A549 (cell line): ENCODE measurements at regions not wholly inside any gene's neighbourhood (a gene's known extent, or its start where the extent isn't known, plus 50 kb on each side); places are given as distances from the start of the nearest gene placed in this dataset.

Experiments
- ATAC-seq, 2 experiments: fragments of 200-7000 bp in 1 of 2; fragments of >200 bp in 1 of 2; cut with Nextera tagmentation in 1 of 2; cut with Tn5 transposase in 1 of 2; 3 replicates each; pipeline versions ENCODE4 v1.8.0 to v1.9.1; 2018 to 2020; ENCODE audit warnings: mild to moderate bottlenecking in 1 of 2, moderate library complexity in 1 of 2
- CTCF ChIA-PET: fragments of 300-600 bp; sonication (Branson Sonifier 250); formaldehyde crosslinking; extraction: SDS; loops from one replicate; lab custom pipeline; 2021; ENCODE audit warnings: antibody characterized with exemption, inconsistent platforms; lab: Yijun Ruan, JAX
- POLR2A ChIA-PET: fragments of 350-600 bp; formaldehyde crosslinking; extraction: SDS; loops from one replicate; lab custom pipeline; 2021; ENCODE audit warnings: antibody characterized with exemption, inconsistent platforms; lab: Yijun Ruan, JAX
- DNase-seq, 2 experiments: peaks; one replicate each; pipeline versions ENCODE4 v3.0.0 to v3.0.0-alpha.2; 2011 to 2016; ENCODE audit warnings: low read depth in 1 of 2, low spot score in 1 of 2
- FAIRE-seq: peaks from 2 replicates; lab custom pipeline; 2011; peaks lifted over from hg19 to GRCh38; lab: Jason Lieb, UNC
- H3K27ac ChIP-seq, 2 experiments: fragments of >200 bp; sonication (Bioruptor Twin); formaldehyde crosslinking; 3 replicates each; pipeline ENCODE4 v1.5.1; 2016 to 2017
- H3K4me1 ChIP-seq: fragments of >200 bp; sonication (Bioruptor Twin); formaldehyde crosslinking; 3 replicates; pipeline ENCODE4 v1.6.1; 2016
- H3K4me2 ChIP-seq: fragments of >200 bp; sonication (Bioruptor Twin); formaldehyde crosslinking; 3 replicates; pipeline ENCODE4 v1.6.1; 2016
- H3K4me3 ChIP-seq: fragments of >200 bp; sonication (Bioruptor Twin); formaldehyde crosslinking; 3 replicates; pipeline ENCODE4 v1.5.1; 2016
- H3K9me3 ChIP-seq: fragments of >200 bp; sonication (Bioruptor Twin); formaldehyde crosslinking; 3 replicates; pipeline ENCODE4 v1.6.1; 2016
- BCL3 ChIP-seq: fragments of >200 bp; sonication (Bioruptor Twin); formaldehyde crosslinking; IDR thresholded peaks from 3 replicates; pipeline ENCODE4 v1.6.1; 2016
- BHLHE40 ChIP-seq: IDR thresholded peaks from 2 replicates; pipeline ENCODE4 v1.6.1; 2012; ENCODE audit warnings: low read depth, low read length, inconsistent platforms
- CEBPB ChIP-seq, 2 experiments: fragments of >200 bp in 1 of 2; sonication (Bioruptor Twin) in 1 of 2; formaldehyde crosslinking in 1 of 2; IDR thresholded peaks; 2 replicates each; pipeline ENCODE4 v1.6.1; 2012 to 2016
- CHD2 ChIP-seq: fragments of 150-350 bp; IDR thresholded peaks from 2 replicates; pipeline ENCODE4 v1.6.1; 2014; ENCODE audit warnings: low read length; ENCODE audit not compliant: partially characterized antibody
- CTCF ChIP-seq: fragments of >200 bp; sonication (Bioruptor Twin); formaldehyde crosslinking; IDR thresholded peaks from 3 replicates; pipeline ENCODE4 v1.5.1; 2016
- EHF ChIP-seq: fragments of 250-450 bp; sonication (Bioruptor Pico); IDR thresholded peaks from 2 replicates; pipeline ENCODE4 v1.5.0; 2020; ENCODE audit warnings: mild to moderate bottlenecking
- EHMT2 ChIP-seq: fragments of 200-600 bp; sonication (generic); IDR thresholded peaks from 2 replicates; pipeline ENCODE4 v1.6.1; 2016; ENCODE audit warnings: antibody characterized with exemption, low read depth, mild to moderate bottlenecking, moderate library complexity
- ELK1 ChIP-seq: fragments of 150-350 bp; IDR thresholded peaks from 2 replicates; pipeline ENCODE4 v1.6.1; 2014; ENCODE audit warnings: low read depth, mild to moderate bottlenecking, low read length
- EP300 ChIP-seq, 2 experiments: fragments of >200 bp; sonication (Bioruptor Twin); formaldehyde crosslinking; IDR thresholded peaks; 2 replicates in 1 of 2; 3 replicates in 1 of 2; pipeline ENCODE4 v1.6.1; 2016 to 2017
- HEYL ChIP-seq: fragments of 250-450 bp; sonication (Bioruptor Pico); IDR thresholded peaks from 2 replicates; pipeline ENCODE4 v1.8.0; 2021; ENCODE audit warnings: mild to moderate bottlenecking, moderate library complexity
- HOXB5 ChIP-seq: fragments of 250-450 bp; sonication (Bioruptor Pico); IDR thresholded peaks from 2 replicates; pipeline ENCODE4 v1.5.0; 2020; ENCODE audit warnings: mild to moderate bottlenecking, moderate library complexity
- MAZ ChIP-seq: fragments of 150-350 bp; IDR thresholded peaks from 2 replicates; pipeline ENCODE4 v1.6.1; 2014; ENCODE audit warnings: antibody characterized with exemption, low read depth, low read length, borderline replicate concordance
- NR3C1 ChIP-seq: fragments of >200 bp; sonication (Bioruptor Twin); formaldehyde crosslinking; IDR thresholded peaks from 3 replicates; pipeline ENCODE4 v1.6.1; 2017
- PHF8 ChIP-seq: fragments of 200-600 bp; sonication (generic); IDR thresholded peaks from 2 replicates; pipeline ENCODE4 v1.6.1; 2016; ENCODE audit warnings: low read depth, mild to moderate bottlenecking, antibody characterized with exemption, moderate library complexity, borderline replicate concordance
- RAD21 ChIP-seq, 2 experiments: fragments of >200 bp in 1 of 2; sonication (Bioruptor Twin) in 1 of 2; formaldehyde crosslinking in 1 of 2; IDR thresholded peaks in 1 of 2; conservative IDR thresholded peaks in 1 of 2; 2 replicates in 1 of 2; 3 replicates in 1 of 2; pipeline ENCODE4 v1.6.1; 2012 to 2018; ENCODE audit warnings: inconsistent platforms in 1 of 2
- RFX5 ChIP-seq: fragments of 450-650 bp; IDR thresholded peaks from 2 replicates; pipeline ENCODE4 v1.7.1; 2014; ENCODE audit warnings: antibody characterized with exemption, mild to moderate bottlenecking, moderate library complexity
- SMC3 ChIP-seq: fragments of >200 bp; sonication (Bioruptor Twin); formaldehyde crosslinking; IDR thresholded peaks from 3 replicates; pipeline ENCODE4 v1.6.1; 2018; ENCODE audit warnings: inconsistent platforms
- SREBF2 ChIP-seq: fragments of 450-650 bp; IDR thresholded peaks from 2 replicates; pipeline ENCODE4 v1.6.1; 2014; ENCODE audit warnings: mild to moderate bottlenecking, moderate library complexity
- TP53 ChIP-seq: fragments of 250-450 bp; sonication (Bioruptor Pico); IDR thresholded peaks from 2 replicates; pipeline ENCODE4 v1.5.0; 2021; ENCODE audit warnings: mild to moderate bottlenecking, moderate library complexity
- ZSCAN20 ChIP-seq: fragments of 250-450 bp; sonication (Bioruptor Pico); IDR thresholded peaks from 2 replicates; pipeline ENCODE4 v1.8.0; 2022; ENCODE audit warnings: mild to moderate bottlenecking, moderate library complexity
- WGBS: methylation state at CpG from one replicate; pipeline ENCODE4 v1.1.6; 2017; ENCODE audit errors: missing lambda C conversion rate; 5-methylcytosine and 5-hydroxymethylcytosine counted together
- TF ChIP-seq, protein P1 (sequence below): IDR thresholded peaks from 2 replicates; pipeline ENCODE4 v1.6.1; 2012
- TF ChIP-seq, protein P2 (sequence below): fragments of 250-450 bp; sonication (Bioruptor Pico); IDR thresholded peaks from 2 replicates; pipeline ENCODE4 v1.5.0; 2020; ENCODE audit warnings: low read depth, mild to moderate bottlenecking, moderate library complexity

DNA sequence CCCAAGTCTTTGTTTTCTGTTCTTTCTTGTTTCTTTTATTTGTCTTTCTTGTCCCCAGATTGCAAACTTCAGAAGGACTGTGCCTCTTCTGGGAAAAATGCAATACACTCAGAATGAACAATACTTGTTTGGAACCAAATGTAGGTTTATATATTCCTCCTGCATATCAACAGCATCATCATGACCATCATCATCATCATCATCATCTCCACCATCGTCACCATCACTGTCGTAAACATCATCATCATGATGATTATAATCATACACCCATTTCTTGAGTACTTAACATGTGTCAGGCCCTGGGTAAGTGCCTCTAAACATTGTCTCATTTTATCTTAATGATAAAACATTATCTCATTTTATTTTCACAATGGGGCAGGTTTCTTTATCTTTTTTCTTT, 476.8 kb downstream of the CCSER2 start:
- TF ChIP-seq CEBPB (IDR thresholded peaks at IDR 0.05) (no peak), TP53 (no peak)
- TF ChIP-seq, protein P1, sequence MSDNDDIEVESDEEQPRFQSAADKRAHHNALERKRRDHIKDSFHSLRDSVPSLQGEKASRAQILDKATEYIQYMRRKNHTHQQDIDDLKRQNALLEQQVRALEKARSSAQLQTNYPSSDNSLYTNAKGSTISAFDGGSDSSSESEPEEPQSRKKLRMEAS = no peak
- DNase-seq (no peak), FAIRE-seq (no peak), ATAC-seq (no peak)
- H3K4me3 ChIP-seq = no peak overlapping the region
- no peaks in the 10 kb centered on the region; the same call in 2 of the 3 replicates for H3K9me3 ChIP-seq
- H3K4me2 ChIP-seq = no peak overlapping the region
- ChIA-PET POLR2A (no interaction called here), CTCF (no interaction called here)
- no peaks in the 10 kb centered on the region for H3K4me1 ChIP-seq
- H3K27ac ChIP-seq = no peak overlapping the region
- WGBS = 2% methylated on average over 2 of the region's 2 CpGs

GRCh38 chr10:84811113-84811512, 482.7 kb downstream of the CCSER2 start:
- no peak for TF ChIP-seq MAZ

GRCh38 chr10:84818961-84819360, 490.6 kb downstream of the CCSER2 start:
- CTCF ChIA-PET = interaction anchor here (0.6 kb wide), 1 partner anchor 165 kb away, joined by 3 read pairs; no protein-coding TSS in a partner anchor
- no peaks in the 10 kb centered on the region for H3K4me1 ChIP-seq
- POLR2A ChIA-PET = no interaction called here
- no peak overlapping the region for H3K4me3 ChIP-seq
- WGBS = 4% methylated on average over 3 of the region's 3 CpGs
- no peaks in the 10 kb centered on the region for H3K9me3 ChIP-seq
- TF ChIP-seq NR3C1 = no peak
- no peak for TF ChIP-seq EHMT2
- no peak for TF ChIP-seq PHF8
- TF ChIP-seq HEYL = no peak
- TF ChIP-seq SMC3 = no peak
- ATAC-seq = no peak
- FAIRE-seq = no peak
- no peak overlapping the region for H3K27ac ChIP-seq
- no peak overlapping the region for H3K4me2 ChIP-seq
- DNase-seq = no peak

More at GRCh38 chr10:84811113-84811512, 482.7 kb downstream of the CCSER2 start:
- no peak for FAIRE-seq
- WGBS = 18% methylated on average over 5 of the region's 5 CpGs
- Histone ChIP-seq H3K9me3 (no peaks in the 10 kb centered on the region; the same call in 2 of the 3 replicates), H3K27ac (no peak overlapping the region), H3K4me1 (no peaks in the 10 kb centered on the region), H3K4me3 (no peak overlapping the region), H3K4me2 (no peak overlapping the region)
- ATAC-seq = no peak
- POLR2A ChIA-PET = no interaction called here
- CTCF ChIA-PET = no interaction called here
- DNase-seq = no peak

DNA sequence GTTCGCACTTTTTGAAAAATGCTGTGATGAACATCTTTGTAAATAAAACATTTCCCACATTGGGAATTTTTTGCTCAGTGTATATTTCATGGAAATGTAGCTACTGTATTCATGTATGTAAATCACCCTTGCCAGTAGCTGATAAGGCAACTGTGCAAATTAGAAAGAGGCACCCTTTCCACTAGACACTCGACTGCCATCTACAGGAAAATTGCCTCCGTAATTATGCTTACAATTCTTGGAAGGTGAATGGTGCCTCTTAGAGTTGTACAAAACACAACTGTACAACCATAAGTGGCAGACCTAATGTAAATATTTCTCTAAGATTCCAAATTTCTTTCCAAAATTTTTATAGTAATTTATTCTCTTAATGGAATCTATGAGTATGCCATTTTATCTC, 491.7 kb downstream of the CCSER2 start:
- H3K4me1 ChIP-seq = no peaks in the 10 kb centered on the region
- no peak overlapping the region for H3K27ac ChIP-seq
- H3K9me3 ChIP-seq = no peaks in the 10 kb centered on the region
- POLR2A ChIA-PET = no interaction called here
- TF ChIP-seq SMC3 (no peak), RAD21 (conservative IDR thresholded peaks at IDR 0.05 in 1 of 2, IDR thresholded peaks at IDR 0.05 in 1 of 2) (peak in 1 of 2 experiments; percentile 34; a peak in 1 of 5 replicates)
- TF ChIP-seq, all 56 proteins: peak for 1
- WGBS = 13% methylated on average over 3 of the region's 3 CpGs
- no peak overlapping the region for H3K4me2 ChIP-seq
- ATAC-seq = peak in 1 of 2 experiments; percentile 54; a peak in 1 of 6 replicates
- CTCF ChIA-PET = interaction anchor here (0.8 to 1.5 kb wide), 4 partner anchors 10 to 1540 kb away, joined by 3 to 5 read pairs (median 3); no protein-coding TSS in a partner anchor
- H3K4me3 ChIP-seq = no peak overlapping the region
- no peak for FAIRE-seq
- DNase-seq = peak in 1 of 2 experiments; percentile 12

GRCh38 chr10:84820596-84820995, 492.2 kb downstream of the CCSER2 start:
- ATAC-seq (no peak), FAIRE-seq (no peak), DNase-seq (no peak)
- no peaks in the 10 kb centered on the region for H3K4me1 ChIP-seq
- ChIA-PET POLR2A (no interaction called here), CTCF (interaction anchor here (0.8 to 1.5 kb wide), 4 partner anchors 9 to 1540 kb away, joined by 3 to 5 read pairs (median 3); no protein-coding TSS in a partner anchor)
- no peak overlapping the region for H3K4me2 ChIP-seq
- WGBS = 3% methylated on average over 2 of the region's 2 CpGs
- no peak overlapping the region for H3K4me3 ChIP-seq
- H3K27ac ChIP-seq = no peak overlapping the region
- H3K9me3 ChIP-seq = no peaks in the 10 kb centered on the region
- TF ChIP-seq ZSCAN20 (CRISPR knock-in tag) (no peak), SREBF2 (no peak), BCL3 (no peak), HOXB5 (CRISPR knock-in tag) (no peak), BHLHE40 (no peak), CTCF (no peak), EP300 (IDR thresholded peaks at IDR 0.05) (no peak), ELK1 (no peak), CHD2 (no peak), NR3C1 (no peak), EHF (CRISPR knock-in tag) (no peak), RFX5 (no peak)
- TF ChIP-seq, protein P1 = no peak
- TF ChIP-seq, protein P2, sequence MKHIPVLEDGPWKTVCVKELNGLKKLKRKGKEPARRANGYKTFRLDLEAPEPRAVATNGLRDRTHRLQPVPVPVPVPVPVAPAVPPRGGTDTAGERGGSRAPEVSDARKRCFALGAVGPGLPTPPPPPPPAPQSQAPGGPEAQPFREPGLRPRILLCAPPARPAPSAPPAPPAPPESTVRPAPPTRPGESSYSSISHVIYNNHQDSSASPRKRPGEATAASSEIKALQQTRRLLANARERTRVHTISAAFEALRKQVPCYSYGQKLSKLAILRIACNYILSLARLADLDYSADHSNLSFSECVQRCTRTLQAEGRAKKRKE (CRISPR knock-in tag) = no peak
